ENCODE measurements at regions not wholly inside any gene's neighbourhood (a gene's known extent, or its start where the extent isn't known, plus 50 kb on each side); places are given as distances from the start of the nearest gene placed in this dataset.

GRCh38 chr18:78891185-78891762 is 88.3 kb upstream of the SALL3 start:
- no peaks in the 10 kb centered on the region for H3K4me1 ChIP-seq (ENCODE audit: control insufficient read depth, insufficient read depth, low read length)
- H3K36me3 ChIP-seq (ENCODE audit: control insufficient read depth, insufficient read depth, low read length, severe bottlenecking): no peaks in the 10 kb centered on the region
- no peak overlapping the region for H3K9ac ChIP-seq (ENCODE audit: low read length)
- no peak overlapping the region for H3K4me3 ChIP-seq (ENCODE audit: low read length)
- DNase-seq (ENCODE audit: low read depth): no peak
- H3K9me3 ChIP-seq (ENCODE audit: control insufficient read depth, low read length): peaks cover 39% of the 10 kb centered on the region
- no peaks in the 10 kb centered on the region for H3K27me3 ChIP-seq (replicated peaks; ENCODE audit: control insufficient read depth, insufficient read depth, low read length)

GRCh38 chr18:78892177-78892576 is 87.4 kb upstream of the SALL3 start:
- Histone ChIP-seq H3K4me1 (ENCODE audit: control insufficient read depth, insufficient read depth, low read length) (no peaks in the 10 kb centered on the region), H3K9ac (ENCODE audit: low read length) (no peak overlapping the region), H3K36me3 (ENCODE audit: control insufficient read depth, insufficient read depth, low read length, severe bottlenecking) (no peaks in the 10 kb centered on the region), H3K9me3 (ENCODE audit: control insufficient read depth, low read length) (peaks cover 36% of the 10 kb centered on the region), H3K4me3 (ENCODE audit: low read length) (no peak overlapping the region), H3K27me3 (replicated peaks; ENCODE audit: control insufficient read depth, insufficient read depth, low read length) (no peaks in the 10 kb centered on the region)
- DNase-seq (ENCODE audit: low read depth): no peak

- Histone ChIP-seq H3K4me1 (ENCODE audit: control insufficient read depth, insufficient read depth, low read length) (no peaks in the 10 kb centered on the region), H3K9me3 (ENCODE audit: control insufficient read depth, low read length) (peaks cover 40% of the 10 kb centered on the region), H3K9ac (ENCODE audit: low read length) (no peak overlapping the region), H3K4me3 (ENCODE audit: low read length) (no peak overlapping the region), H3K36me3 (ENCODE audit: control insufficient read depth, insufficient read depth, low read length, severe bottlenecking) (no peaks in the 10 kb centered on the region), H3K27me3 (replicated peaks; ENCODE audit: control insufficient read depth, insufficient read depth, low read length) (no peaks in the 10 kb centered on the region)
- DNase-seq (ENCODE audit: low read depth): no peak
Measured at GRCh38 chr18:78892721-78893120, 86.9 kb upstream of the SALL3 start.

GRCh38 chr18:78893281-78894032 is 86.2 kb upstream of the SALL3 start:
- Histone ChIP-seq H3K36me3 (ENCODE audit: control insufficient read depth, insufficient read depth, low read length, severe bottlenecking) (no peaks in the 10 kb centered on the region), H3K27me3 (replicated peaks; ENCODE audit: control insufficient read depth, insufficient read depth, low read length) (no peaks in the 10 kb centered on the region), H3K4me1 (ENCODE audit: control insufficient read depth, insufficient read depth, low read length) (no peaks in the 10 kb centered on the region), H3K4me3 (ENCODE audit: low read length) (no peak overlapping the region), H3K9ac (ENCODE audit: low read length) (no peak overlapping the region), H3K9me3 (ENCODE audit: control insufficient read depth, low read length) (peaks cover 36% of the 10 kb centered on the region)
- no peak for DNase-seq (ENCODE audit: low read depth)

GRCh38 chr18:78894033-78894305 is 85.6 kb upstream of the SALL3 start:
- no peak for DNase-seq (ENCODE audit: low read depth)
- no peaks in the 10 kb centered on the region for H3K36me3 ChIP-seq (ENCODE audit: control insufficient read depth, insufficient read depth, low read length, severe bottlenecking)
- no peak overlapping the region for H3K9ac ChIP-seq (ENCODE audit: low read length)
- H3K4me3 ChIP-seq (ENCODE audit: low read length): no peak overlapping the region
- no peaks in the 10 kb centered on the region for H3K4me1 ChIP-seq (ENCODE audit: control insufficient read depth, insufficient read depth, low read length)
- no peaks in the 10 kb centered on the region for H3K27me3 ChIP-seq (replicated peaks; ENCODE audit: control insufficient read depth, insufficient read depth, low read length)
- H3K9me3 ChIP-seq (ENCODE audit: control insufficient read depth, low read length): peaks cover 32% of the 10 kb centered on the region

GRCh38 chr18:78895207-78896001 is 84.2 kb upstream of the SALL3 start:
- Histone ChIP-seq H3K27me3 (replicated peaks; ENCODE audit: control insufficient read depth, insufficient read depth, low read length) (no peaks in the 10 kb centered on the region), H3K9ac (ENCODE audit: low read length) (no peak overlapping the region), H3K4me1 (ENCODE audit: control insufficient read depth, insufficient read depth, low read length) (no peaks in the 10 kb centered on the region), H3K9me3 (ENCODE audit: control insufficient read depth, low read length) (peaks cover 26% of the 10 kb centered on the region), H3K4me3 (ENCODE audit: low read length) (no peak overlapping the region), H3K36me3 (ENCODE audit: control insufficient read depth, insufficient read depth, low read length, severe bottlenecking) (no peaks in the 10 kb centered on the region)
- DNase-seq (ENCODE audit: low read depth): no peak

GRCh38 chr18:78896111-78896905 is 83.3 kb upstream of the SALL3 start:
- DNase-seq (ENCODE audit: low read depth): no peak
- no peaks in the 10 kb centered on the region for H3K27me3 ChIP-seq (replicated peaks; ENCODE audit: control insufficient read depth, insufficient read depth, low read length)
- H3K9me3 ChIP-seq (ENCODE audit: control insufficient read depth, low read length): peaks cover 21% of the 10 kb centered on the region
- no peak overlapping the region for H3K9ac ChIP-seq (ENCODE audit: low read length)
- H3K4me3 ChIP-seq (ENCODE audit: low read length): no peak overlapping the region
- no peaks in the 10 kb centered on the region for H3K4me1 ChIP-seq (ENCODE audit: control insufficient read depth, insufficient read depth, low read length)
- H3K36me3 ChIP-seq (ENCODE audit: control insufficient read depth, insufficient read depth, low read length, severe bottlenecking): no peaks in the 10 kb centered on the region

GRCh38 chr18:78898066-78898465 is 81.6 kb upstream of the SALL3 start:
- H3K36me3 ChIP-seq (ENCODE audit: control insufficient read depth, insufficient read depth, low read length, severe bottlenecking): no peaks in the 10 kb centered on the region
- no peak overlapping the region for H3K4me3 ChIP-seq (ENCODE audit: low read length)
- peaks cover 21% of the 10 kb centered on the region for H3K9me3 ChIP-seq (ENCODE audit: control insufficient read depth, low read length)
- no peak overlapping the region for H3K9ac ChIP-seq (ENCODE audit: low read length)
- DNase-seq (ENCODE audit: low read depth): no peak
- no peaks in the 10 kb centered on the region for H3K4me1 ChIP-seq (ENCODE audit: control insufficient read depth, insufficient read depth, low read length)
- H3K27me3 ChIP-seq (replicated peaks; ENCODE audit: control insufficient read depth, insufficient read depth, low read length): no peaks in the 10 kb centered on the region

GRCh38 chr18:78898635-78899034 is 81.0 kb upstream of the SALL3 start:
- DNase-seq (ENCODE audit: low read depth): no peak
- peaks cover 21% of the 10 kb centered on the region for H3K9me3 ChIP-seq (ENCODE audit: control insufficient read depth, low read length)
- no peak overlapping the region for H3K9ac ChIP-seq (ENCODE audit: low read length)
- H3K36me3 ChIP-seq (ENCODE audit: control insufficient read depth, insufficient read depth, low read length, severe bottlenecking): no peaks in the 10 kb centered on the region
- no peak overlapping the region for H3K4me3 ChIP-seq (ENCODE audit: low read length)
- no peaks in the 10 kb centered on the region for H3K27me3 ChIP-seq (replicated peaks; ENCODE audit: control insufficient read depth, insufficient read depth, low read length)
- H3K4me1 ChIP-seq (ENCODE audit: control insufficient read depth, insufficient read depth, low read length): no peaks in the 10 kb centered on the region

GRCh38 chr18:78899241-78899640 is 80.4 kb upstream of the SALL3 start:
- Histone ChIP-seq H3K9me3 (ENCODE audit: control insufficient read depth, low read length) (peaks cover 21% of the 10 kb centered on the region), H3K27me3 (replicated peaks; ENCODE audit: control insufficient read depth, insufficient read depth, low read length) (no peaks in the 10 kb centered on the region), H3K4me3 (ENCODE audit: low read length) (no peak overlapping the region), H3K4me1 (ENCODE audit: control insufficient read depth, insufficient read depth, low read length) (no peaks in the 10 kb centered on the region), H3K9ac (ENCODE audit: low read length) (no peak overlapping the region), H3K36me3 (ENCODE audit: control insufficient read depth, insufficient read depth, low read length, severe bottlenecking) (no peaks in the 10 kb centered on the region)
- no peak for DNase-seq (ENCODE audit: low read depth)
